NCI-H748 (cell line): ENCODE measurements at regions not wholly inside any gene's neighbourhood (a gene's known extent, or its start where the extent isn't known, plus 50 kb on each side); places are given as distances from the start of the nearest gene placed in this dataset.

ENCODE experiments used
- DNase-seq: peaks from one replicate; lab custom pipeline; 2025; ENCODE audit not compliant: unreplicated experiment; lab: John Stamatoyannopoulos, UW

DNA sequence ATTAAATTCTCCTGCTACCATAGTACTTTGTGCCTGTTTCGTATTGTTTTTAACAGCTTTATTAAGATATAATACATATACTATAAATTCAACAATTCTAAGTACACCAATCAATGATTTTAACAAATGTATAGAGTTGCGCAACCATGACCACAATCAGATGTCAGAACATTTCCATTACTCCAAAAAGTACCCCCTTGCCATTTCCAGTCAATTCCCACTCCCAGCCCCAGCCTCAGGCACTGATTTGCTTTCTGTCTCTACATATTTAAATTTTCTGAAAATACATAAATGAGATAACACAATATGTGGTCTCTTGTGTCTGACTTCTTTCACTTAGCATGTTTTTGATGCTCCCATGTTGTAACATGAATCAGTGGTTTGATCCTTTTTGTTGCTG lies 193.9 kb downstream of the FIGN start:
- DNase-seq: no peak

DNA sequence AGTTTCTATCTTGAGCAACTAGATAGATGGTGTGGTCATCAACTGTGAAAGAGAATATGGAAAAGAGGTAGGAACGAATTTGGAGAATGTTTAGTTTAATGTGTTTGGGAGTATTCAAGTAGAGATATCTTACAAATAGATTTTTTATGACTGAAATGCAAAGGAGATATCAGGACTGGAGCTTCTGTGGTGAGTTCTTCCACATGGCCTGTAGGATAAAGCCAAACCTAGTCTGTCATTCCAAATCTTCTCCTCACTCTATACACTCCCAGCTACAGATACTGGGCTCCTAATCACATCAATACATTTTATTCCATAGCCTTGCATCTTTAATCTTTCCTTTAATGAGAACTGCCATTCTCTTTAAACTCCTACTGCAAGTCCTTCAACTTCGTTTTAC lies 194.3 kb downstream of the FIGN start:
- no peak for DNase-seq

DNA sequence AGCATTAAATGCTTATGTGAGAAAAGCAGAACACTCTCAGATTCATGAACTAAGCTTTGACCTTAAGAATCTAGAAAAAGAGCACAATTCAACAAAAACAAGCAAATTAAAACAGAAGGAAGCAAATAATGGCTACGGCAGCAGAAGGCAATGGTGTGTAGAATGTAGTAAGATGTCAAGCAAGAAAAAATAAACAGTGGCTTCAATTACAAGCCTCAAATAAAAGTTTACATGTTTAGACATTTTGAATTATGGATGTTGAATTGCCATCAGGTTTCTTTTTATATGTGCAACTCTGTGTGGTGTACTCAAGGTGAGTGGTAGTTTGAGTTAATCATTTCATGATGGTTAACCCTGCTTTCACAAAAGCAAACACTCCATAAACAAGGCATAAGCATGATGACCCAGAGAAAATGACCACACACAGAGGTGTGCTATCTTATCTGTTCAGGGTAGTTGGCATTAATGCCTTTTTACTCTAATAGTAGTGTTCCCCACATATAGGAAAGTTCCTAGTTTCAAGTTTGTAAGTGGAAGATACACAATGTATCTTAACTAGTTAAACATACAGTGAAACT lies 207.1 kb downstream of the FIGN start:
- peak; percentile 31 for DNase-seq

DNA sequence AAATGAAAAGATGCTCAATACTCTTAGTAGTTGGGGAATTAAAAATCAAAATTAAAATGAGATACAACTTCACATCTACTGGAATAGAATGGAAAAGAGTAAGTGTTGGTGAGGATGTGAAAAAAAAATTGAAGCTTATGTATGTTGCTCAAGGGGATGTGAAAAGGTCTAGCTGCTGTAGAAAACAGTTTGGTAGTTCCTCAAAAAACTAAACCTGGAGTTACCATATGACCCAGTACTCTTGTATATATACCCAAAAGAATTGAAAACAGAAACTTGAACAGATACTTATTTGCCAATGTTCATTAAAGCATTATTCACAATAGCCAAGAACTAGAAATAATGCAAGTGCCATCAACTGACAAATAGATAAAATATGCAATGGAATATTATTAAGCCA lies 208.4 kb downstream of the FIGN start:
- no peak for DNase-seq

DNA sequence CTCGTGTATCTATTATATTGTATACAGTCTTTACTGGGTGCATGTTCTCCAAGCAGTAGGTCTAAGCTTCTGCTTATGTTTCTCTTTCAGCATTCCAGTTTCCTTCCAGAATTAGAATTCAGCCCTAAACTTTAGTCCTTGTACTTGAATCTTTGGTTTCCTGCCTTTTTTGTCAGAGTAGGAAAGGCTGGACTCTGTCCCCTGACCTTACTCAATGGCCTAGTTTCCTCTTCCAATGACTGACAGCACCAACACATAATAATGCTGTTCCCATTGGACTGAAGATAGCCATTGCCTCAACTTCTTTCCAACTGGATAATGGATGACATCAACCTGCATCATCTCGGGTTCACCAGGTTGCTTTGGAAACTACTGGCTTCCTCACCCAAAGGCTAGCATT lies 217.0 kb downstream of the FIGN start:
- DNase-seq: no peak

DNA sequence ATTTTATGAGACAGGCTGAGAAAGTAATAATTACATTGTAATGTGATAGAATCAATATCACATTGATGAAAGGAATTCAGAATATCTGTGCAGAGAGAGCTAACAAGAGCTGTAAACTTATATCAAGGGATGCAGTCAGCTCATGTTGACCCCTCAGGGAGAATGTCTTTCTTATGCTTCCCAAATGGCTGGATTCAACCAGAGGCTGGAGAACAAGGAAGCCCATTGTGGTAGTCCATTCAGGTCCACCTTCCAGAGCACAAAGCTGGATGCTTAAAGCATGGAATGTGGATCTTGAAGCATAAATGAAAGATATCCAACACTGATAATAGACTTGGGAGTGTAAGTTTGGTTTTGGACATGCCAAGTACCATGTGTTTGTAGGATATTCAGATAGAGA lies 220.0 kb downstream of the FIGN start:
- no peak for DNase-seq

DNA sequence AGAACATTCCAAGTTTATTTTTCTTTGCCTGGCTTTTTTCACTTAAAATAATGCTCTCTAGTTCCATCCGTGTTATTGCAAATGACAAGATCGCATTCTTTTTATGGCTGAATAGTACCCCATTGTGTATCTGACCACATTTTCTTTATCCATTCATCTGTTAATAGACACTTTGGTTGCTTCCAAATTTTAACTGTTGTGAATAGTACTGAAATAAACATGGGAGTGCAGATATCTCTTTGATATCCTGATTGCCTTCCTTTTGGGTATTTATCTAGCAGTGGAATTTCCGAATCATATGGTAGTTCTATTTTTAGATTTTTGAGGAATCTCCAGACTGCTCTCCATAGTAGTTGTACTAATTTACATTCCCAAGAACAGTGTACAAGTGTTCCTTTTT lies 230.5 kb downstream of the FIGN start:
- no peak for DNase-seq

DNA sequence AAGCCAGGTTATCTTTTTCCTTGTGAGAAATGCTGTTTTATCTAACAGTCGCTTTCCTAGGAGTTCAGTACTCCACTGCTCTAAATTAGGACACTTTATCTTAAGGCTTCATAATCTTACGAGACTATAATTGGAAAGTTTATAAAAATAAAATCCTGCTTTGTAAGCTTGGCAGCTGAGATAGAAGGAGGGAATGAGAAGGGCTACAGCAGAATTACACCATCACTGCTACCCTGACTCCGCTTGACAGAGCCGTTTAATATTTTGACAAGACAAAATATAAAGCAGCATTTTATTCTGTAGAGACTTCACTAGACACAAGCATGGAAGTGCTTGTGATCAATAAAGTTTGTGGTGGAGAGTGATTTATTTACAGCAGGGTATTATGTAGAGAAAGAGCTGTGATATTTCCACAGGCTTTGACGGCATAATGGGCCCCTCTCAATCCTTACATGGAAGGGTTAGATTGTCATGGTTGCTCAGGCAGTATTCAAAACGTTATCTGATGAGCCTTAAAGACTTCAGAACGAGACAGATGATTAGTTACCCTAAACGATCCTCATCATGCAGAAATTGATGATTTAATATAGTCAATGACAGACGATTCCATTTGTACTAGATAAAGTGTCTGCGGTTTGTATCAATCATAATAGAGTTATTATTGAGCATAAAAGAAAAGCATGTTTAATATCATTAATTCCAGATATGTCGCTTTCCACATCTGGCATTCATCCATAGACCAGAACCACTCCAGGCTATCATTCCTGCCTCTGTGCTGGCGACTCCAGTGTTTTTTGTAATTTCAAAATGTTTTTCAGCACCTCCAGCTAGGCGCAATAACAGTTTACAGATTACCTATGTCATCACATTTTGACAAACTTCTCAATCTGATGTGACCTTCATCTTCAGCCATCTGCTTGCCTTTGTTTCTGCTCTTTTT lies 242.2 kb downstream of the FIGN start:
- no peak for DNase-seq

DNA sequence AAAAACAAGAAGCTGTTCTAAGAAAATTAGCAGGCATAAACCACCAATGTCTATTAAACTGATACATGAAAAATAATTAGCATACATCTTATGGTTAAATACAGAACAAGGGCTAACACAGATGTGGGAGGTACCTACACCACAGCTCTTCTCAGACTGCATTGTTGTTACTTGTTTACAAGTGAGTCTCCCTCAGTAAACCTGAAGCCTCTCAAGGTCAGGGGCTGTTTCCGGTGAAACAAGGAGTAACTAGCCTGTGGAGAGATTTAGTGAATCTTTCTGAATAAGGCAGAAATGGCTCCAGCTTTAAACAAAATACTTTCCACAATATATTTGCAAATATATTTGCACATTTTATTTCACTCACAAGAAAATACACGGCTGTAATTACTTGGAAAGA lies 244.0 kb downstream of the FIGN start:
- DNase-seq: no peak

DNA sequence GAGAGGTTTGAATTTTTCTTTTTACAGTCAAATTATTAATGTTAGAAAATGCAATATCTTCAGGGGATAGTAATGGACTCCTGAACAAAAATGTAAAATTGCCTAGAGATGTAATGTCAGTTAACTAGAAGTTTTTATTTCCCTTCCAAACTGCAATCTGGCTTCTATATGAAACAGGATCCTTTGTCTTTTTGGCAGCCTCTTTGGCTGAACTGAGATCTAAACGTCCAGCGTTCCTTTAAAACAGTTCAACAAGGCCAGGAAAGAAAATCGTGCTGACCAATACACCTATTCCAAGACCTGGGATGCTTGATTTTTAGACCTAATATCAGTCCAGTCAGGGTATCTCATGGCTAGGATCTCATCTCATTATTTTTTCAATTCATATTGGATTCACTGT lies 245.5 kb downstream of the FIGN start:
- DNase-seq: no peak

DNA sequence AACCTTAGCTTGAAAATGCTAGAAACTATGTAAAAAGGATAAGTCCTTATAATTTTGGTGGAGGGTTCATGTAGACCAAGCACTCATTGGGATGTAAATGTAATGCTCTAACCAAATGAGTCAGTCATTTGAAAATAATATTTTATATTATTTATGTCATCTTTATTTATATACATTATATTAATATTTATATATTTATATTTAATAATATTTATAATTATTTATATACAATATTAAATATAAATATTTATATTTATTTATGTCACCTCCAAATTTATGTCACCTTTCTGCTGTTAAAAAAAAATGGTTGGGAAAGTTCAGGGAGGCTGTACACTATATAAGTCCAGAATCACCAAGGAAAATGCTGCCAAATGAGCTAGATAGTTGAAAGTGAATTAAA lies 254.3 kb downstream of the FIGN start:
- DNase-seq: no peak

DNA sequence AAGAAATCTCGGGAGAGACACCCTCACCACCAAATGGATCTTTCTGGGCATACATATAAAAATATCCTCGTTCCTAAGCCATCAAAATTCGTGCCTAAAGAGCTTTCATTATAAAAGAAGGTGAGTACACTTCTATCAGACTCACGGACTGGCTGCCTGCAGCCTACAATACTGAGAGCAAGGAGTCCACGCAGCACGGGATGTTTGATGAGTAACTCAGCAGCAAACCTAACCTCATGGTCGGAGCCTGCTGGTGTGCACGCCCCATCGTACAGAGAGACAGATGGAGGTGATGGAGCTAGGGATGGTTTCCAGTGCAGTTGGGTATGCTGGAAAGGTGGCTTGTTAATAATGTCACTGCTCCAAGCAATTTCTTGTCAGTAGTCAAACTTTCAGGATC lies 256.2 kb downstream of the FIGN start:
- no peak for DNase-seq

DNA sequence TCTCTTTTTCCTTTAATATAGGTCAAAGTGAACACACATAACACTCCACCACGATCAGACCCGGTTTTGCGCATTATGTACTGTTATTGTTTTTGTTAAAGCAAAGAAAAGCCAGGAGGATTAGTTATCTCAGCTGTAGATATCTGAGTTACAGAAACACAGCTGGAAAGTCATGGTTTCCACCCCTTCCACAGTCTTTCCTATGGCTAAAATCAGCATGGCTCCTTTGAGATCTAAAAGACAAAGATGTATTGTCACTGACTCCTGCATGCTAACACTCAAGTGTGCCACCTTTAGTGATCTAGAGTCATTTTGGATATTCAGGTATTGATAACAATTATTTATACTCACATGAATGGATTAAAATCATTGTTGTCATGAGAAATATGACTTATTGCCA lies 260.0 kb downstream of the FIGN start:
- DNase-seq: no peak

DNA sequence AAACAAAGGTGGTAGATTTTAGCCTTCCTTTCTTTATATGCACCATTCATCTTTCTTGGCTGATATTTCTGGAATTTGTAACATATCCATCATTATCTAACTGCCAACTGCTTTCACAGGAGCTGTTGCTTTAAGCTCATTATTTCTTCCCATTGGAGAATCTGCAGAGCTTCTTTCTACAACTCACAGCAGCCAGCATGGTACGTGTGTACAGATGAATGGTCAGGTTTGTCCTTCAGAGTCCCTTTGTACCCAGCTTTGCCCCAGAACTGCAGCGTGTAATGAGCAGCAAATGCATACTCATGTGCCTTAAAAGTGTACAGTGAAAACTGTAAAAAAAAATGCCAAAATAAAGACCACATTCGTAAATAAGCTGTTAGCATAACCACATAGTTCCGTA lies 260.9 kb downstream of the FIGN start:
- no peak for DNase-seq

DNA sequence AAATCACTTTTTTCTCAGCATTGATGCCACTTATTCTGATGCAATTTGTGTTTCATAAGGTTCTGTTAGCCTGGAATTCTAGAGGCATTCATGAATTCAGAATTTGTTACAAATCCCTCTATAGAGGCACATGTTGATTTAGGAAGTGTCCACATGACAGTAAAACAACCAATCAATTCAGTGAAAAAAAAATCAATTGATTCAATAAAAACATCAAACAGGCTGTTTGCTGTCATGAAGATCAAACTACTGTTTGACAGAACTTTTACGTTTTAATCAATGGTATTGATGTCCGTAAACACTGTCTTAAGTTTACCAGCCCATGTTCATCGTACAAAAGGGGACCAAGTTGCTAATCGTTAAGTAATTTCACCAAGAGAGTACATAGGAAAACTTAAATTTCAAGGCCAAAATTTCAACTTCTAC lies 261.5 kb downstream of the FIGN start:
- no peak for DNase-seq

DNA sequence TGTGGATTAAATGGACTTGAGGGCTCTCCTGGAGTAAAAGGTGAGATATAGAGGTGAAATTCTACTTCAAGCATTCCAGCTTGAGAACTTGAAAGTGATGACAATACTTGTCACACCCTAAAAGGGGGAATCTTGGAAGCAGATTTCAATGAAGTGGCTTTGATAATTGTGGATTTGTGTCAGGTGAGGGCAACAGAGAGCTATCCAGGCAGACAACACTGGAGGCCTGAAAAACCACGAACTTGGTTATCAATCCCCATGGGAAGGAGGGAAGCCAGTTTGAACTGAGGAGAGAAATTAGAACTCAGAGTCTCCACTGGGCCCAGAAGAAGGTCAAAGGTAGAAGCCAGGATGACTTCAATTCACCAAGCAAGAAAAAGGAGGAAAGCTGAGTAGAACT lies 263.9 kb downstream of the FIGN start:
- DNase-seq: peak; percentile 63

DNA sequence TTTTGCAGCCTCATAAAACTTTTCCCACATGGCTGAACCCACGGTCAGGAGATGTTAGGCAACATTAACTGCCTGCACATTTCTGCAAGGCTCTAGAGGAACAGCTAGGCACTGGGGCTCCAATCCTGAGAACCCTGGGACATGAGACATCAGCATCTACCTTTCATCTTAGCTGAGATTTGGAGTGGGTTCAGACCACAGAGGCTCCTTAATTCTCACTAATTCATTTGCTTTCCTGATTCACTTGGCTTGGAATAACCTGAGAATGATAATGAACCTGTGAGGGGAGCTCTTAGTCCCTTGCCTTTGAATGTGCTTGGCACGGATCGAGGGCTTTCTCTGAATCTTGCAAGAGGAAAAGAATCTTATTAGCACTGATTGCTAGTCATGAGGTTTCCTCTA lies 266.2 kb downstream of the FIGN start:
- peak; percentile 42 for DNase-seq

DNA sequence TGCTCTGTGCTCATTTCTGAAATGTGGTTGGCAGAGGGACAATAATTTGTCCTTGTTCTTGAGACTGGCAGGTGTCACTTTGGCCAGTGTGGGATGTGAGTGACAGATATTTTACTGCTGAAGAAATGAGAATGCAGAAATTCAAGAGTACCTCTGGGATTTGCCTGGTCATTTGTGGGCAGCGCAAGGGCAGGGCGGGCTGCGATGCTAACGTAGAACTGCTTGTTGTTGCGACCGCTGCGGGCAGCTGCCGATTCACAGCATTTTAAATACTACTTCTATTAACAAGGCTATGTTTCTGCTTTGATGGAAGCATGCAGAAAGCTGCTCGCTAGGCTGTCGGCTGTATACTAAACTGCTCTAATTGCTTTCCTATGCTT lies 268.6 kb downstream of the FIGN start:
- peak; percentile 90 for DNase-seq

DNA sequence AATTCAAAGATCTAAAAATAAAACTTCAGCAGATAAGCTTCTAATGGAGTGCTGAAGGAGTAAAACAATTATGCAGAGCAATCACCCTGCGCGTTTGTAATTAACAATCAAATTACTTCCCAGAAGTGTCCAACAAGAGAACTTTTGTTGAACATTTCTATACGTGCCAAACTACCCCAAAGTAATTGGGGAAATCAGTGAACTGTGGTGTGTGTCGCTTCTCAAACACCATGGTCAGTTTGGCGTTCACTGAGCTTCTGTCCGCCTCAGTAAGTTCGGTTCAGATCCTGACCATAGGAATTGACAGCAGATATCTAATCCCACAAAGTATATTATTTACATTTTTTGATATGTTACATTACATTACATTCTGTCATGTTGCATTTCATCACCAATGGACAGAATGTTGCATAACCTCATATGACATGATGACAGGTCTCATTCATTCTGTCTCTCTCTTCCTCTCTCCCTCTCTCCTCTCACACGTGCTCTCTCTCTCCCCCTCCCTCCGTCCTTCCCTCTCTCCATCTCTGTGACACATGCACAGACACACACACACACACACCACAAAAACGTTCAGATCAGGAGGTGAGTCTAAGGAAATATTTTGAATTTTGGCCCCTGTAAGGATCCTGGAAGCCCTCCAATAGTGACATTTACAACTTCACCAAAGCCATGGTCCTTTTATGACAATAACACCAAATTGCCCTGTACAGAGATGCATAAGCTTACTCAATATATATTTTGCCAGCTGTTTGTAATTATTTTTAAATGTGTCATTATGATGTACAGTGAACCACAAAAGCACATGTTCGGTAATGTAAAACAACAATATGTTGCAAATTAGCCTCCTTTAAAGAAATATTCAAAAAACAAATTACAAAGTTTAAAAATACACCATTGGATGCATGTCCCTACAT lies 269.2 kb downstream of the FIGN start:
- peak; percentile 30 for DNase-seq

DNA sequence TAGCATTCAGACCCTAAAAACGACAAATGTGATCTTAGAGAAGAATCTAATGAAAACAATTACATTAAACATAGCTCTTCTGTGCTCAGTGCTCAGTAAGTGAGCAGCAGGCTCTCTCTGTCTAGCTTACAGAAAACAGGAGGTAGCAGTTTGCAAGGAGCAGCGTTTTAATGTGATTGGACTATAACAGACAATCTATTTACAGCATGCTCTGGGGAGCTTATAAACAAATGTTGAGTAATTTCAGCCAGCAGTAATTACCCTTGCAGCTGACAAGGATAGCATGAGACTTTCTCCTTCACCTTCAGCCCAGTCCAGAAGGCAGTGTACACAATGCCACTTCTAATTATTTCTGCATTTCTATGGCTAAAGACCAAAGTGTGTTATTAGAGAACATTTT lies 270.4 kb downstream of the FIGN start:
- DNase-seq: peak; percentile 87

DNA sequence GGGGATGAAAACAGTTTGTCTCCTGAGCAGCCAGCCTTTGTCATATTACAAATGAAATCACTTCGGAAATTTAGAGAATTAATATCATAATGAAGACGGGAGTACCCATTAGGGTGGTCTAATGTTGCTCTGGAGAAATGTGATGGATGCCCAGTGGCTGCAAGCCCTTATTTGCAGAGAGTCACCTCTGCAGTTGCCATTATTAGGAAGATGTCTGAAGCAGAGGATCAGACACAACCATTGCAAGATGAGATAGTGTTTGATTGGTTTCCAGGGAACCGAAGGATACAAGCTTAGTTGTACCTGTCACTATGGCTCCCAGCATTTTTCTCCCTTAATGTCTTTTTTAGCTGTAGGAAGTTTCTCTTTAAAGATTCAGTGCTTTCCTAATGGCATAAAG lies 272.4 kb downstream of the FIGN start:
- peak; percentile 51 for DNase-seq

DNA sequence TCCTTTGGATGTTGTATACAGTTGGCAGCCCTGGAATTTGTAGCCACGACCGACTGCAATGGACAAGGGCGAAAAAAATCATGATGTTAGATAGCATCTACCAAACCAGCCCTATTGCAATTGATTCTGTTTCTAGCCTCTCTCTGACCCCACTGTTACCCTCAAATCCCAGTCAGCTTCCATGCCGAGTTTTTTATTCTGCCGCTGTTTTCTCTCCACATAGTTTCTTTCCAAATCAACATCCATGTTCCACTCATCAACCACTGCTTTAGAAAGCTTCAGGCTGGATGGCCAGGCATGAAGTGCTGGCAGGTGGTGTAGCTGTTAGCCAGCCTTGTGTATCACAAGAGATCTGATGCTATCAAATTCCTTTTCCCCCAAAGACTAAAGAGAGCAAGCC lies 272.8 kb downstream of the FIGN start:
- DNase-seq: peak; percentile 40
